ENCODE measurements at regions not wholly inside any gene's neighbourhood (a gene's known extent, or its start where the extent isn't known, plus 50 kb on each side); places are given as distances from the start of the nearest gene placed in this dataset.
A peak's percentile ranks its signal among the peaks of the same experiment; 100 is the strongest.

DNA sequence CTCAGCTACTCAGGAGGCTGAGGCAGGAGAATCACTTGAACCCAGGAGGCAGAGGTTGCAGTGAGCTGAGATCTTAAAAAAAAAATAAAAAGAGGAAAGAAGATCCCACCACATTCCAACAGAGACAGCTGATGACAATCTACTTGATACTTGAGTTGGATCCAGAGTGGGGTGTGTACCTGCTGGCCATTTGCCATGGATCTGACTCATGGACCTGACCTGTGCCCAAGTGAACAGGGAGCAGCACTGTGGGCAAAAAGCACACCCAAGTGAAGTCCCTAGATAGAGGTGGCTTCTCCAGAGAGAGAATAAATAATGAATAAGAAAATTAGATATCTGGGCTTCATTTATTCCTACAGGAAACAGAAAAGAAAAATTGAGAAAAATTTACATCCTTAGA is 81.2 kb upstream of the MIER3 start:
- intact Hi-C loops (cut with micrococcal nuclease), result loop anchor here (5.0 kb wide), 1 partner anchor 139 kb away; the partner anchor contains the start of gene GPBP1
- Histone ChIP-seq H3K27ac (ENCODE audit: low read depth, low read length) (no peak overlapping the region), H3K4me2 (ENCODE audit: low read length) (peak overlapping the region; percentile 58)

GRCh38 chr5:57033503-57033902 is 81.6 kb upstream of the MIER3 start:
- Histone ChIP-seq H3K9me3 (ENCODE audit: control insufficient read depth in 1 of 2, insufficient read depth in 1 of 2, low read depth in 1 of 2, low read length in 2 of 2) (no peaks in the 10 kb centered on the region), H4K20me1 (ENCODE audit: insufficient read depth) (no peaks in the 10 kb centered on the region), H2AFZ (ENCODE audit: low read depth, low read length, poor library complexity, severe bottlenecking) (peak overlapping the region; percentile 31), H3K4me2 (ENCODE audit: low read length) (peak overlapping the region; percentile 58), H3K79me2 (ENCODE audit: insufficient read depth, low read length) (no peaks in the 10 kb centered on the region), H3K9me2 (ENCODE audit: insufficient read depth) (no peaks in the 10 kb centered on the region), H3K36me3 (ENCODE audit: control insufficient read depth in 1 of 2, insufficient read depth in 2 of 2, low read length in 2 of 2) (no peaks in the 10 kb centered on the region), H3K4me1 (ENCODE audit: control insufficient read depth in 1 of 2, insufficient read depth in 2 of 2, low read length in 2 of 2) (peaks cover 39 to 57% of the 10 kb centered on the region in 2 experiments), H3K27ac (ENCODE audit: low read depth, low read length) (no peak overlapping the region), H3K9ac (ENCODE audit: low read length) (no peak overlapping the region), H3K4me3 (replicated peaks in 1 of 2; ENCODE audit: low read depth in 1 of 2, low read length in 2 of 2) (no peak overlapping the region), H3K27me3 (ENCODE audit: insufficient read depth, low read length) (no peaks in the 10 kb centered on the region)
- POLR2A ChIA-PET, result no interaction called here
- ATAC-seq (no peak), DNase-seq (ENCODE audit: low read depth, low spot score) (no peak)
- intact Hi-C loops (cut with micrococcal nuclease), result loop anchor here (5.0 kb wide), 1 partner anchor 139 kb away; the partner anchor contains the start of gene GPBP1
- RAD21 ChIA-PET (ENCODE audit: low non-redundant PET in 1 of 2, low total read pairs in 2 of 2, uncharacterized antibody in 2 of 2, unreplicated experiment in 2 of 2), result no interaction called here
- no TSS peak for BruUV-seq (replicated peaks)
- CTCF ChIA-PET, result no interaction called here
- TF ChIP-seq SP1 (IDR thresholded peaks at IDR 0.05; ENCODE audit: low read depth), result no peak
- TF ChIP-seq, protein P1, sequence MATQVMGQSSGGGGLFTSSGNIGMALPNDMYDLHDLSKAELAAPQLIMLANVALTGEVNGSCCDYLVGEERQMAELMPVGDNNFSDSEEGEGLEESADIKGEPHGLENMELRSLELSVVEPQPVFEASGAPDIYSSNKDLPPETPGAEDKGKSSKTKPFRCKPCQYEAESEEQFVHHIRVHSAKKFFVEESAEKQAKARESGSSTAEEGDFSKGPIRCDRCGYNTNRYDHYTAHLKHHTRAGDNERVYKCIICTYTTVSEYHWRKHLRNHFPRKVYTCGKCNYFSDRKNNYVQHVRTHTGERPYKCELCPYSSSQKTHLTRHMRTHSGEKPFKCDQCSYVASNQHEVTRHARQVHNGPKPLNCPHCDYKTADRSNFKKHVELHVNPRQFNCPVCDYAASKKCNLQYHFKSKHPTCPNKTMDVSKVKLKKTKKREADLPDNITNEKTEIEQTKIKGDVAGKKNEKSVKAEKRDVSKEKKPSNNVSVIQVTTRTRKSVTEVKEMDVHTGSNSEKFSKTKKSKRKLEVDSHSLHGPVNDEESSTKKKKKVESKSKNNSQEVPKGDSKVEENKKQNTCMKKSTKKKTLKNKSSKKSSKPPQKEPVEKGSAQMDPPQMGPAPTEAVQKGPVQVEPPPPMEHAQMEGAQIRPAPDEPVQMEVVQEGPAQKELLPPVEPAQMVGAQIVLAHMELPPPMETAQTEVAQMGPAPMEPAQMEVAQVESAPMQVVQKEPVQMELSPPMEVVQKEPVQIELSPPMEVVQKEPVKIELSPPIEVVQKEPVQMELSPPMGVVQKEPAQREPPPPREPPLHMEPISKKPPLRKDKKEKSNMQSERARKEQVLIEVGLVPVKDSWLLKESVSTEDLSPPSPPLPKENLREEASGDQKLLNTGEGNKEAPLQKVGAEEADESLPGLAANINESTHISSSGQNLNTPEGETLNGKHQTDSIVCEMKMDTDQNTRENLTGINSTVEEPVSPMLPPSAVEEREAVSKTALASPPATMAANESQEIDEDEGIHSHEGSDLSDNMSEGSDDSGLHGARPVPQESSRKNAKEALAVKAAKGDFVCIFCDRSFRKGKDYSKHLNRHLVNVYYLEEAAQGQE (IDR thresholded peaks at IDR 0.05; ENCODE audit: low read depth), result no peak
- TF ChIP-seq, protein P2, sequence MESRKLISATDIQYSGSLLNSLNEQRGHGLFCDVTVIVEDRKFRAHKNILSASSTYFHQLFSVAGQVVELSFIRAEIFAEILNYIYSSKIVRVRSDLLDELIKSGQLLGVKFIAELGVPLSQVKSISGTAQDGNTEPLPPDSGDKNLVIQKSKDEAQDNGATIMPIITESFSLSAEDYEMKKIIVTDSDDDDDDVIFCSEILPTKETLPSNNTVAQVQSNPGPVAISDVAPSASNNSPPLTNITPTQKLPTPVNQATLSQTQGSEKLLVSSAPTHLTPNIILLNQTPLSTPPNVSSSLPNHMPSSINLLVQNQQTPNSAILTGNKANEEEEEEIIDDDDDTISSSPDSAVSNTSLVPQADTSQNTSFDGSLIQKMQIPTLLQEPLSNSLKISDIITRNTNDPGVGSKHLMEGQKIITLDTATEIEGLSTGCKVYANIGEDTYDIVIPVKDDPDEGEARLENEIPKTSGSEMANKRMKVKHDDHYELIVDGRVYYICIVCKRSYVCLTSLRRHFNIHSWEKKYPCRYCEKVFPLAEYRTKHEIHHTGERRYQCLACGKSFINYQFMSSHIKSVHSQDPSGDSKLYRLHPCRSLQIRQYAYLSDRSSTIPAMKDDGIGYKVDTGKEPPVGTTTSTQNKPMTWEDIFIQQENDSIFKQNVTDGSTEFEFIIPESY (IDR thresholded peaks at IDR 0.05; ENCODE audit: extremely low read depth, insufficient replicate concordance, low read length), result no peak
- no peak for TF ChIP-seq CBX3 (IDR thresholded peaks at IDR 0.05; ENCODE audit: low read depth)
- TF ChIP-seq ELF1 (IDR thresholded peaks at IDR 0.05; ENCODE audit: borderline replicate concordance, low read depth), result no peak
- no peak for TF ChIP-seq CEBPB (IDR thresholded peaks at IDR 0.05; ENCODE audit: low read depth)
- TF ChIP-seq YY1 (IDR thresholded peaks at IDR 0.05; ENCODE audit: extremely low read depth, insufficient replicate concordance, low read depth, low read length), result no peak
- no peak for TF ChIP-seq RAD21 (IDR thresholded peaks at IDR 0.05; ENCODE audit: low read depth)
- no peak for TF ChIP-seq TCF7L2 (IDR thresholded peaks at IDR 0.05; ENCODE audit: borderline replicate concordance, extremely low read depth, insufficient read depth, insufficient read length)
- no peak for TF ChIP-seq EZH2 (IDR thresholded peaks at IDR 0.05)
- TF ChIP-seq SIN3A (IDR thresholded peaks at IDR 0.05; ENCODE audit: low read depth), result no peak
- no peak for TF ChIP-seq ZNF274 (IDR thresholded peaks at IDR 0.05; ENCODE audit: low read depth, low read length)
- no peak for TF ChIP-seq ATF3 (IDR thresholded peaks at IDR 0.05)

More for the DNA sequence above, 81.2 kb upstream of the MIER3 start:
- Histone ChIP-seq H2AFZ (ENCODE audit: low read depth, low read length, poor library complexity, severe bottlenecking) (peak overlapping the region; percentile 31), H4K20me1 (ENCODE audit: insufficient read depth) (no peaks in the 10 kb centered on the region), H3K79me2 (ENCODE audit: insufficient read depth, low read length) (no peaks in the 10 kb centered on the region), H3K36me3 (ENCODE audit: control insufficient read depth in 1 of 2, insufficient read depth in 2 of 2, low read length in 2 of 2) (no peaks in the 10 kb centered on the region), H3K4me1 (ENCODE audit: control insufficient read depth in 1 of 2, insufficient read depth in 2 of 2, low read length in 2 of 2) (peaks cover 39 to 57% of the 10 kb centered on the region in 2 experiments), H3K9me3 (ENCODE audit: control insufficient read depth in 1 of 2, insufficient read depth in 1 of 2, low read depth in 1 of 2, low read length in 2 of 2) (no peaks in the 10 kb centered on the region), H3K27me3 (ENCODE audit: insufficient read depth, low read length) (no peaks in the 10 kb centered on the region), H3K9me2 (ENCODE audit: insufficient read depth) (no peaks in the 10 kb centered on the region), H3K9ac (ENCODE audit: low read length) (no peak overlapping the region), H3K4me3 (replicated peaks in 1 of 2; ENCODE audit: low read depth in 1 of 2, low read length in 2 of 2) (no peak overlapping the region; a peak in 1 of 4 replicates)
- ChIA-PET POLR2A (no interaction called here), RAD21 (ENCODE audit: low non-redundant PET in 1 of 2, low total read pairs in 2 of 2, uncharacterized antibody in 2 of 2, unreplicated experiment in 2 of 2) (no interaction called here), CTCF (no interaction called here)
- TF ChIP-seq EZH2phosphoT487 (IDR thresholded peaks at IDR 0.05; ENCODE audit: borderline replicate concordance) (no peak), POLR2AphosphoS5 (IDR thresholded peaks at IDR 0.05; ENCODE audit: low read depth, low read length) (peak; percentile 42; the same call in 1 of the 2 replicates), FOSL1 (IDR thresholded peaks at IDR 0.05; ENCODE audit: low read depth) (peak; percentile 52; the same call in 1 of the 2 replicates), JUND (IDR thresholded peaks at IDR 0.05) (peak; percentile 58), SP1 (IDR thresholded peaks at IDR 0.05; ENCODE audit: low read depth) (peak; percentile 41)
- no TSS peak for BruUV-seq (replicated peaks)
- DNase-seq (ENCODE audit: low read depth, low spot score) (peak; percentile 34), ATAC-seq (peak; percentile 37; the same call in 1 of the 2 replicates)

Data from HCT116 (cell line).